ENCODE measurements at regions not wholly inside any gene's neighbourhood (a gene's known extent, or its start where the extent isn't known, plus 50 kb on each side); places are given as distances from the start of the nearest gene placed in this dataset.

- TF ChIP-seq CTCF (IDR thresholded peaks at IDR 0.05) (no peak), POLR2A (IDR thresholded peaks at IDR 0.05) (no peak), POLR2AphosphoS5 (IDR thresholded peaks at IDR 0.05) (no peak)
These were observed 423.3 kb downstream of the MAGEE1 start for GRCh38 chrX:76850851-76851250.

All from breast epithelium (tissue), 3 donors.